GM18499 (cell line): ENCODE measurements at regions not wholly inside any gene's neighbourhood (a gene's known extent, or its start where the extent isn't known, plus 50 kb on each side); places are given as distances from the start of the nearest gene placed in this dataset.

Experiments used
- ATAC-seq: cut with Tn5 transposase; IDR thresholded peaks from one replicate; pipeline ENCODE4 v1.9.1; 2021; ENCODE audit warnings: moderate number of reproducible peaks; ENCODE audit not compliant: insufficient read depth, unreplicated experiment

DNA sequence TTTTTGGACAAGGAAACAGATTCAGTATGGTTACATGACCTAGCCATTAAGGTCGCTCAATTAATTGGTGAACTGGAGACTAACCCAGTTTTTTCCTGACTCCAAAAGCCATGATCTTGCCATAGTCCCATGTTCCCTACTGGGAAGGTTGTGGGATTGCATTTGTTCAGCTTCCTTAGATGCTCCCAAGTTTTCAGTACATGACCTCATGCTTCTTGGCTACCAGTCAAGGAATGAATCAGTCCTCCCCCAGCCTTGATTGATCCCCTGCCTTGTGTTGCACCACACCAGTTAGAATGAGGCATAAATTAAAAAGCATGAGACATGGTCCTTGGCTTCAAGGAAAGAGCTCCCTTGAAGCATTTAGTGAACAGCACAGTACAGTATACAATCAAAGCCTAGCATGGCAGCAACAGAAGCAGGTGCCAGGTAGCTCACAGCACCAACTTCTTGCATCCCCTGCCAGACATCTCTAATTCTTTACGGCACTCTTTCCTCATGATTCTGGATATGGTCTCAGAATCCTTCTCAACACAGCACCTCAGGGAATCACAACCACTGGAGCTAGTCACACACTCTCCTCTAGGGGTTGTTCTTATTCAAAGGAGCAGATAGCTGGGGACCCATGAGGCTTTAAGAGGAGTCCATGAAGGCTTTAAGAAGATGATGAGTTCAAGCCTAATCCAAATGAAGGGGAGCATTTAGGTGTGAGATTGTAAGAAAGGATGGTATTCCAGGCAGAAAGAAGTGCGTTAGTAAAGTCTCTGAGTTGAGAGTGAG, 295.5 kb upstream of the CLINT1 start:
- no peak for ATAC-seq

DNA sequence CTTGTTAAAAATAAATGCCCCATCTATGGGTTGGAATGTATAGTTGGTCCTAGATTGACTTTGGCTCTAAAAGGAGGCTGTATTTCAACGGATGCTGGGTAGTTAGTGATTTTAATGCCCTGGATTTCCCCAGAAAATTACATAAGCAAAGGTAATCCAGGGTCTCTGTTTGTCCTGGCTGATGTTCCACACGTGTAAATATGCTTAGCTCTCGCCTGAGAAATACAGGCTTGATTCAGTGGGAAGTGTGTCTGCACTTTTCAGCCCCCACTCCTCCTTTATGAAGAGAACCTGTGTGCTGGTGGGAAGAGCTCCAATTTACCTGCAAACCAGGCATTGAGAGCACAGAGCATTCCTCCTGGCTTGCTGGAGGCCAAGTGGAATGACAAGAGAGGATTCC, 294.6 kb upstream of the CLINT1 start:
- no peak for ATAC-seq

DNA sequence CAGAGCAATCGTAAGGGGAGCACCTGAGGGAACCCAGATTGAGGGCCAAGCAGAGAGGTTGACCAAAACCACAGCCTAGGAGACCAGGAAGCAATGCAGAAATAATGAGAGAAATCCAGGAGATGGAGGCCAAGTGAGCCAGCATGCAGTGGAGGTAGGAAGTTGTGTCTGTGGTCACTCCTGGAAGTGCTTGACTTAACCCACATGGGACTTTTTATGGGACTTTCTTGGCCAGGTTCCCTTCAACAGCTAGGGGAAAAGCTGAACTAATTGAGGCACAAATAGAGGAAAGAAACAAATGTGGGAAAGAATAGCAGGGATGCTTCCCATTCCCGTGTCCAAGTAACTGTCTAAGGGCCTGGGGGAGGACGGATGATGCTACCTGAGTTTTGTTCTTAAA, 293.2 kb upstream of the CLINT1 start:
- ATAC-seq, result no peak

DNA sequence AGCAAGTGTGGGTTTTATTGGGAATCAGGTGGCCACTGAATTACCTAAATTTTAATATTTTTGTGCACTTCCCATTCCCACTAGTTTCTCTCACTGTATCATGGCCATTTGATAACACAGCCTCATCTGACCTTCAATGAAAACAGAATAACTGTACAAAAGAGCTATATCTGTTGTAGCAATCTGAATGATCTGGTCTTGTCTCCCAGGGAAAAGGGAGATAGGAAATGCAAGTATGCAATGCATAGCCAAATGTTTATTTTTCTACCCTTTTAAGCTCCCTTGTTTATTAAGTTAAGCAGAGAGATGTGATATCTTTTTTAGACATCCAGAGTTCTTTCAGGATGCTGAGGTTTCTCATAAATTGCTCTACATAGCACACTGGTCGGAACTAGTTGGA, 288.3 kb upstream of the CLINT1 start:
- ATAC-seq, result no peak

DNA sequence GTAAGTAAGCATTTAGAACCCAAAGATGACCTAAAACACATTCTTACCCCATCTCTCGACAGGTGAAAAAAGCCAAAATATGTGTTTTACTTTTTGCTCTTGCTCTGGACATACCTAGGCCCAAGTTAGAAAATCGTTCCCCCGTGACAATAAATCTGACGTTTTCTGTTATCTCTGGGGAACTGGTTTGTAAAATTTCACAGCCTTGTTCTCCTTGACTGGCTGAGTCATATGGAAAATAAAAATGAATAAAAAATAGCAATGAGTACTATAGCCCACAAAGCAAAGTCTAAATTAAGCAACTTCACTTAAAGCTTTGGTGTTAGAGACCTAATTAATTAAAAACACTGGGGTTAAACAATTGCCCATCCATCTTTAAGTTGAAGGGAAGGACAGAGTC, 286.9 kb upstream of the CLINT1 start:
- ATAC-seq, result no peak

DNA sequence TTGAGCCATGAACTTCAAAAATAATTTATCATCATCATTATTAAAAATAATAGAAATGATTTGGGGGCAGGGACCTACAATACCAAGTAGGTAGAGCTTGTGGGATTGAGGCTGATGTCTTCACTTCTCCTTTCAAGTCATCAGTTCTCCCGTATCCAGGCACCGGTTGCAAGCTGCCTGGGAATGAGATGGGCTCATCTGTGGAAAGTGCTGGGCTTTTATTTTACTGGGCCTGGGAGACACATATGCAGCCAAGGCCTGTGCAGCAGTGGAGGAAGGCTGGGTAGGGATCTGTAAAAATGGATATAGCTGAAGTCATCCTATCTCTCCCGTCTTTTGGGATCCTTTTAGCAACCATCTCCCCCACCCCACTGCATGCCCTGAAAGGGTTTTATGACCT, 284.1 kb upstream of the CLINT1 start:
- no peak for ATAC-seq

DNA sequence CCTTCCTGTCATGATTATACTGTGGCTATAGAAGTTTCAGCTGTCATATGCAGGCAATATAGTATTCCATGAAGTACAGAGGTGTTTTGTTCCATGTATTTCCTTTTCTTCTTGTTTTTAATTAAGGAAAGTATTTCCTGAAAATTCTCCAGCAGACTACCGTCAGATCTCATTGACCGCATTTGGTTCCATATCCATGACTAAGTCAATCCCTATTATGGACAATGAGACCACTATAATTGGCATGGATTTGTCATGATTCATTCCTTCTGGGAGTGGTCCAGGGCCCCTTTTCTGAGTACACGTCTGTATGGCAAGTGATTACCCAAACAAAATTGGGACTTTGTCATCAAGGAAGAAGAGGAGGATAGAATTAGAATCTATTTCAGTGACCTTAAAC, 283.2 kb upstream of the CLINT1 start:
- ATAC-seq, result no peak

DNA sequence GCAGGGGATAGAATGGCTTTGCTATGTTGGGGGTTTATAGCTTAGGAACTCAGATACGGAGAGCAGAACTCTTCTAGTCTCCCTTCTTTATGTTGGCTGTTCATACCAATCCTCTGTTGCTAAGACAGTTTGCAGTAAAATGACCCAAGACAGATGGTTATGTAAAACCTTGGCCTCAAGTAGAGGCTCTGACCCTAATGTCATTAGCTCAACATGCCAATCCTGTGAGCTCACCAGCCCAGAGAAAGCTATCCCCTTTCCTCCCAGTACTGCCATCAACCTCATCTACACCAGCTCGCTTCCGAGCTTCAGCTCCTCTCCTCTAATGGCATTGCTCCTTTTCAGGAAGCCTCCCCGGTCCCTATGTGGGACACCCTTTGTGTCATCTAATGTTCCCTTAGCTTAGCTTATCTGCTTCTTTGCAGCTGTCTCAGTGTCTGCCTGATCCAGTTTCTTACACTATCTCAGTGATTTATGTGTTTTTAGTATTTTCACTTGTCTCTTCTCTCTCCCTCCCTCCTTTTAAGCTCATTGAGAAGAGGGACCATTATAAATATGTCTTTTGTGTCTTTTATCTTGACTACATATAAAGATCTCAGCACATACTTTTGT, 281.3 kb upstream of the CLINT1 start:
- no peak for ATAC-seq

DNA sequence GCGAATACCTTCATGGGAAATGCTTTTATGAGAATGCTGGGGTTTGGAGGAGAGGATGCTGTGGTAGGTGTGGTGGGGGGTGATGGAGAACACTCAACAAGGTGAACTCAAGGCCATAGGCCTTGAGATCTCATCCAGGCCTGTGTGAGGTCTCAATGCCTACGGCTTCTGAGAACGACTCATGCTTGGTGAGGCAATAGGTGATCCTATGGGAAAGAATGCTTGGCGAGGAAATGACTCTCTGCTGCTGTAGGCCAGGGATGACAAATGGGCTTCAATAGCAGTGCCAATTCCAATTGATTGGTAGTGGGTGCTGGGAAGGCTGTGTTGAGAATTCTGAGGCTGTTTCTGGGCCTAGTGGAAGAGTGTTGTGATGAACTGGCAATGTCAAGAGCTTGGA, 280.2 kb upstream of the CLINT1 start:
- ATAC-seq, result no peak

DNA sequence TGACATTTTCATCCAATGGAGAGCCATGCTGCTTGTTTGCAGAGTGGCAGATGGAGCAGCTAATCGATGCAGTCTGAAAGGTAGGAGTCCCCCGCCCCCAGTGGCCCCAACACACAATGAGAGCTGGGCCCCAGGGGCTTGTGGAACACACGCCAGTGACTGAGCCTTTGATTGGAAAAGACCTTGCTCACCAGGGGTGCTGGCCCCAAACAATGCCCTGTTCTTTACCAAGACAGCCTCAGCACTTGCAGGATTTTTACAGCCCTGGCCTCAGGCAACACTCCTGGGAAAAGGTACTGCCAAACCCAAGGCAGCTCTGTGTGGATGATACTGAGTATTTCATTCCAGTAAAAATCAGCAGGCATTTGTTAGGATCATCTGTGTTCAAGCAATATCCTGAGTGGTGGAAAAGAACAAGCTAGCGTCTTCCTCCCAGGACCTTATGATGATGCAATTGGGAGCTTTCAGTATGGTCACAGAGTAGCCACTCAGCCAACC, 276.8 kb upstream of the CLINT1 start:
- ATAC-seq, result no peak

DNA sequence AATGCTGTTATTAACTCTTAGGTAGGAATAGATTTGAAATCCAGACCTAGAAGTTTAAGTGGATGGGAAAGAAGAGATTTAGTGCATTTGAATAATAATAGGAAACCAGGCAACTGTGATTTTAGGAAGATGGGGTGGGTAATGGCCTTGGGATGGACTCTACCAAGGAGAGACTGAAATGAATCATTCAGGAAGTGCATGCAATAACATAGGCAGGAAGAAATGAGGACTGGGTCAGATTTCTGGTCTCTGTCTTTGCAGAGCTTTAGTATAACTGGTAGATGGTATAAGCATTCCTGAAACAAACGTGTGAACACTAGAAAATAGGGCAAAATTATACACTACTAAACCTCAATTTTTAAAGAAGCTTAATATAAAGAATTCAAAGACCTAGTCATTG, 274.4 kb upstream of the CLINT1 start:
- no peak for ATAC-seq

DNA sequence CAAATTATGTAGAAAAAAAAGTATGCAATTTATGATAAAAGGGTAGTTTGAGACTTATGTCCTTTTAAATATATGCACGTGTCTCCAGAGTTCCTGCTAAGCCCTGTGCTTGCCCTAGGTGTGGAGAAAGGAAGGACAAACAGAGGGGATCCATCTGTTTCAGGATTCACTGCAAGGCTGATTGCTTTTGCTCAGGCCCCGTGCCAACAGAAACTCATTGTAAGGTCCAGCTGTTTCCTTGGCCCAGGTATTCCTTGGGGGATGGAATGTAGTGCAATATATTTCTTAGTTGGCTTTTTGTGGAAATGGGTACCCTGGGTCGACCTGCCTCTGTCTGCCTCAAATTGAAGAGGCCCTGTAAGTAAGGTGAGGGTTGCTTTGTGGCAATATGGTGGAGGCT, 268.6 kb upstream of the CLINT1 start:
- no peak for ATAC-seq

DNA sequence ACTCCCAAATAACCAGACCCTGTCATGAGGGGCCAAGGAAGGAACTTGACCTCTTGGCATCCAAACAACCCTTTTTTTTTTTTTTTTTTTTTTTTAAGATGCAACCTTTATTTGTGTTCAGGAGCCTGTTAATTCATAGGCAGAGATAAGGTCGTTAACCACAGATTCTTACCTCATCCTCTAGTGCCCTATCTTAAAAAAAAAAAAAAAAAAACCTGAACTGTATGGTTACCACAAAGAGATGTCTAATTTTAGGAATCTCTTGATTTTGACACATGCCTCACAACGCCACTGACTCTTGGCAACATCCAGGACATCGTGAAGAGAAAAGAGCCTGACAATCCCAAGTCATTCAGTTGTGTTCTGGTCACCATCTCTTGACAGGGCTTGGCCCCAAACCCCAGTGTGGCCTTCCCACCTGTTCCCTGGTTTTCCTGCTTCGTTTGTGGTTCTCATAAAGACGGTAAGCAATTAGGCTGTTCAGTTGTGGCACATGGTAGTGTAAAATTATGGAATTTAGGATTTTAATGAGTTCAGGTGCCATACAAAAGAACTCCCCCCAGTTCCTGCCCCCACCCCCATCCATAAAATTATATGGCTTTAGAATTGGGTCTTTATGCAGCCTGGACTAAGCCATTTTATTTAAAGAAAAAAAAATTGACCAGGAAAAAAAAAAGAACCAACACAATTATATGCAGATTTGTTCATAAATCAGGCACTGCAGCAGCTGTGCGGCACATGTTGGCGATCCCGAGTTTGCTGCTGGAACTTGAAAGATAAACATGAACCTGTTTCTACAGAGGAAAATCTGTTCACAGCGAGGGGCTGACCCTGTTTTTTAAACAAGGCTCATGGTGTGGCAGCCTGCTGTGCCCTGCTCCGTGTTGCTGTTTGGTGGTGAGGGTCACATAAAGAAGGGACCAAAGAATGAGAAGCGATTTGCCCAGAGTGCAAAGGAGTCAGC, 267.8 kb upstream of the CLINT1 start:
- ATAC-seq, result no peak

DNA sequence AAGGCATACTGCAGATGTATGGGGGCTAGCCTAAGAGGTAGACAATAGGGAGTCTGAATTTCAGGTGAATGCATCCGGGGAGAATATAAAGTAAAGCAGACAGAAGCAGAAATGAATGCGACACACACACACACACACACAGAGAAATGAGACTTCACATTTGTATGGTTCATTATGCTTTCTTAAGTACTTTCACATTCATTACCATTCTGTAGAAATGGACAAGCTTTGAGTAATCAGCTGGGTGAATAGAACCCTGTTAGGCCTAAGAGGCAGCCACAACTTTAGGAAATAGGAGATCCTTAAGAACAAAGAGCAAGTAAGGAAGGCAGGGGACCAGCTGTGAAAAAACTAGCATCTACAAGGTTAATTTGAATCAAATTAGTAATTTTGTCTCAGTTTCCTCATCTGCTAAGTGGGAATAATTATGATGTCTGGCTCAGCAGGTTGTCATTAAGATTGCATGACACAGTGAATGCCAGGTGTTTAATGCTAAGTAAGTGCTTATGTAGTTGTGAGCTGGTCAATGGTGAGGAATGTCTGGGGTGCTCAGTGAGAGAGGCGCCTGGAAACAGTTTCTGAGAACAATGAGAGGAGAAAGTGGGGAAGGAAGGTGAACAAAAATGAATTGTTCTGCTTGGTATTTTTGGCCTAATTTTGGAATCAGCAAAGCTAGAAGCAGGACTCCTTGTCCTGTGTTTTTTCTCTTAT, 265.8 kb upstream of the CLINT1 start:
- ATAC-seq, result no peak

DNA sequence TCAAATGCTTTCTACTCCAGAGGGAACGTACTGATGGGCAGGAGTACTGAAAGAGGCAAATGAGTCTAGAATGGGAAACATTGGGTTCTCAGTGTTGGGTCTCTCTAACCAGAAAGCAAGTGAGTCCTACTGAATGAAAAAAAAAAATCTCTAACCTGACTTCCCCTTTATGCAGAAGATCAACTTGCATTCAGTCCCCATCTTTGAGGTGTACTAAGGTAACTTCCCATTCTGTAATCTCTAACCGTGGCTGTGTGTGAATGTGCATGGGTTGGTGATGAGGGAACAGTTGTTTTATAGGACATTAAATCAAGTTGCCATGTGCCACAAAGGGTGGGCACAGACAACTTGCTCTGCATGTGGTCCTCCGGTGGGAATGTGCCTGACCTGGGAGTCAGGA, 264.6 kb upstream of the CLINT1 start:
- ATAC-seq, result no peak

DNA sequence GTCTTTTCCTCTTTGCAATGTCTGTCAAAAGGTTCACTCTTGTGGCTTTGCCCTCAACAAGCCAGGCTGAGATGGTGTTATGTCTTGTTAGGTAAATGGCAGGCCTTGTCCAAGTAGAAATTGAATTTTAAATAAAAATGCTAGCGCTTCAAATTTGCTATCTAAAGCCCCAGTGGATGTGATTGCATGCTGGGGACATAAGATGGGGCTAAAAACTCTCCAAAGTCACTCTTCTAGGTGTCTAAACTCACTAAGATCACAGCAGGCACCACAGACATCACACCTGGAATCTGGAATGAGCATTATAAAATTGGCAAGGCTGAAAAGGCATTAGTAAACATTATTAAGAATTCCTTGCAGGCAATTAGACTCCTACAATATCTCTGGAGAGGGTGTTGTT, 262.7 kb upstream of the CLINT1 start:
- ATAC-seq, result no peak

DNA sequence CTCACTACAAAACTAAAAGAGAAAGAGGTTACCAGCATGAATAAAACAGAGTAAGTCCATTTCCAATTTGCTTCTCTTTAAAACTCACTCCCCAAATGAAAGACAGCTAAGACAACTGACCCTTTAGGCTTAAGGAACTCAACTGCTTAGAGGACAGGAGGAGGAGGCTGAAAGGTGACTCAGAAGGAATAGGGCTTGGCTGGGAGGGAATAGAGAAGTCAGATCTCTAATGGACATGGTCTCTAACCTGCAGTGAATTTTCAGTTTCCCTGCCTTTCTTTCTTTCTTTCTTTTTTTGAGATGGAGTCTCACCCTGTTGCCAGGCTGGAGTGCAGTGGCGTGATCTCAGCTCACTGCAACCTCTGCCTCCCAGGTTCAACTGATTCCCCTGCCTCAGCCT, 261.8 kb upstream of the CLINT1 start:
- ATAC-seq, result no peak

DNA sequence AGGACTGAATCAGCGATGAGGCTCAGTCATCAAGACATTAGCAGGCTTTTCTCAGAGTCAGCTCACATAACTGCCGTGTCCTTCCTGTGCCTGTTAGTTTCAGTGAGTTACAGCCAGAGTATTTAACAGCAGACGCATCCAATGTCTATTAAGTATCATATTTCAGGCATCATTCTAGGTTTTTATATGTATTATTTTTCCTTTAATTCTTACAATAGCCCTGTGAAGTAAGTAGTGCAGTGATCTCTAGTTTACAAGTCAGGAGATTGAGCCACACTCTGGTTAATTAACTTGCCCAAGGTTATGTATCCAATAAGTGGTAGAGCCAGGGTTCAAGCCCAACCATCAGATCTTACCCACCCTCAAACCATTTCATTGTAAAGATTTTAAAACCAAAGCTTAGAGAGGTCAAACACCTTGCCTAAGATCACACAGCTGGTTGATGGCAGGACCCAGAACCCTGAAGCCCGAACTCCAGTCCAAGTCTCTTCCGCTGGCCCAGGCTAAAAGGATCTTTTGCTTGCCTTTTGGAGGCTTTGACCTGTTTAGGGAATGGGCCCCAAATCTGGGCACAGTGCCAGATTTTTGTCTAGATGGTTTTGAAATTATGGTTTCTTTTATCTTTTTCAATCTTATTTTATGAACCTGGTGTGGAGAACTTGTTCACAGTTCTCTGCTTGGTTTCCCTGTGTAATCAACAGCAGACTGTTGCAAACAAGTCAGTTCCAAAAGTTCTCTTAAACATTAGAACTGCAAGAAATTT, 261.2 kb upstream of the CLINT1 start:
- no peak for ATAC-seq

DNA sequence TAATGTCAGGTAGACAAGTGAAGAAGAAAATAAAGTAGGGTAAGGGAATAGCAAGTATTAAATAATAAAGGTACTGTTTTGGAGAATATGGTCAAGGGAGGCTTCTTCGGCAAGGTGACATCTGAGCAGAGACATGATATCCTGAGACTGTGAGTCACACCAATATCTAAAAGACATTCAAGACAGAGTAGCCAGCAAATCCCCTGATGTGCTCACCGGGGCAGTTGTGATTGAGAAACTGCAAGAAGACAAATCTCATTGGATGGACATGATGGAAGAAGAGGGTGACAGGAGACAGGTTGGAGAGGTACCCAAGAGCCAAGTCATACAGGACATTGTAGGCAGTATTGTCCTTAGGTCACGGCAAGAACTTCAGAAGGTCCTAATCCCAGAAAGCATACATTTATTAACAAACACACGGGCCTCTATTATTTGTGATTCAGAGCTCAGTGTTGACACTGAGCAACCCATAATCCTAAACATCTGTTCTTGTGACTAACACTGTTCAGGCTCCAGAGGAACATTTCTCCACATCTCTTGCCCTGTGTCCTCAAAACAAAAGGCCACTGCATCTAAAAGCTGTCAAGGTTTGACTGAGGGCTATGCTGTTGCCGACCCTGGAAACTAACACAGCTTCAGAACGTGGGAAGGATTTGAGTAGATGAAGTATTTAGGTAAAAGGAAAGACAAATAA, 258.7 kb upstream of the CLINT1 start:
- no peak for ATAC-seq
